ENCODE measurements at regions not wholly inside any gene's neighbourhood (a gene's known extent, or its start where the extent isn't known, plus 50 kb on each side); places are given as distances from the start of the nearest gene placed in this dataset.

DNA sequence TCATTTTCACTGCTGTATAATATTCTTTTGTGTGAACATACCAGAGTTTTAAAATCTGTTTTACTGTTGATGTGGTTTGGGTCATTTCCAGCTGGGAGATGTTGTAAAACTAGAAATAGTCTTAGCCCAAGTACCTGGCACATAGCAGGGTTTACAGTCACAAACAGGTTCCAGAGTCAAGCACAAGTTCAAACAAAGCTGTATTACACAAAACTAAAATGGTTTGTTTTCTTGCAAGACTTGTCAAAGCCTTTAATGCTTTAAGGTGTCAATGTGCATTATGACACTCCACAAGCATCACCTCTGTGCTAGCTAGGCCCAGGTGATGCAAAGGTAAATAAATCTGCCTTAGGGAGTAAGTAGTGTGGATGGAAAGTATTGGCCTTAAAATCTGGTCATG lies 379.1 kb downstream of the MN1 start:
- Mint-ChIP-seq H3K36me3 (ENCODE audit: low read depth) (peaks cover under 1% of the 10 kb centered on the region), H3K9me3 (peaks cover under 1% of the 10 kb centered on the region), H3K4me1 (peaks cover 13% of the 10 kb centered on the region), H3K27ac (ENCODE audit: unreplicated experiment) (no peak overlapping the region), H3K27me3 (ENCODE audit: low read depth) (no peaks in the 10 kb centered on the region), H3K4me3 (no peak overlapping the region)
- TF ChIP-seq, protein P1, sequence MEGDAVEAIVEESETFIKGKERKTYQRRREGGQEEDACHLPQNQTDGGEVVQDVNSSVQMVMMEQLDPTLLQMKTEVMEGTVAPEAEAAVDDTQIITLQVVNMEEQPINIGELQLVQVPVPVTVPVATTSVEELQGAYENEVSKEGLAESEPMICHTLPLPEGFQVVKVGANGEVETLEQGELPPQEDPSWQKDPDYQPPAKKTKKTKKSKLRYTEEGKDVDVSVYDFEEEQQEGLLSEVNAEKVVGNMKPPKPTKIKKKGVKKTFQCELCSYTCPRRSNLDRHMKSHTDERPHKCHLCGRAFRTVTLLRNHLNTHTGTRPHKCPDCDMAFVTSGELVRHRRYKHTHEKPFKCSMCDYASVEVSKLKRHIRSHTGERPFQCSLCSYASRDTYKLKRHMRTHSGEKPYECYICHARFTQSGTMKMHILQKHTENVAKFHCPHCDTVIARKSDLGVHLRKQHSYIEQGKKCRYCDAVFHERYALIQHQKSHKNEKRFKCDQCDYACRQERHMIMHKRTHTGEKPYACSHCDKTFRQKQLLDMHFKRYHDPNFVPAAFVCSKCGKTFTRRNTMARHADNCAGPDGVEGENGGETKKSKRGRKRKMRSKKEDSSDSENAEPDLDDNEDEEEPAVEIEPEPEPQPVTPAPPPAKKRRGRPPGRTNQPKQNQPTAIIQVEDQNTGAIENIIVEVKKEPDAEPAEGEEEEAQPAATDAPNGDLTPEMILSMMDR (conservative IDR thresholded peaks at IDR 0.05) = no peak
- no peak for DNase-seq (ENCODE audit: low read depth, low spot score)

DNA sequence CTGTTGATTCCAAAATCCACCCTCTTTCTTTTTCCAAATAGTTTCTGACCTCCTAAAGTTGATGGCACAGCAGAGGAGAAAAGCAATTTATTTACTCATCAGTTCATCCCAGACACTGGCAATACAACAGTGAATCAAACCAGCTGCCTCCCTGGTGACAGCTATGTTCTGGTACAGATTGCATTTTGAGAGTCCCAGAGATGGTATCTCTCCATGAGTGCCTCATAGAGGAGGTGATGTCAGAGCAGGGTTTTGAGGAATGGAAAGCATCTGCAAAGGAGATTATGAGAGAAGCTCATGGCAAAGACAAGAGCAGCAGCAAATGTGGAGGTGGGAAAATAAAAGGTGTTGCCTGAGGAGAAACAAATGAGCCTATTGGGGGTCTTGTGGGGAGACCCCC lies 377.2 kb downstream of the MN1 start:
- Mint-ChIP-seq H3K4me1 (peaks cover 10% of the 10 kb centered on the region), H3K9me3 (peaks cover 4% of the 10 kb centered on the region), H3K27me3 (ENCODE audit: low read depth) (no peaks in the 10 kb centered on the region), H3K36me3 (ENCODE audit: low read depth) (peaks cover 6% of the 10 kb centered on the region), H3K4me3 (no peak overlapping the region), H3K27ac (ENCODE audit: unreplicated experiment) (no peak overlapping the region)
- TF ChIP-seq, protein P1 (conservative IDR thresholded peaks at IDR 0.05) = no peak
- DNase-seq (ENCODE audit: low read depth, low spot score) = no peak

DNA sequence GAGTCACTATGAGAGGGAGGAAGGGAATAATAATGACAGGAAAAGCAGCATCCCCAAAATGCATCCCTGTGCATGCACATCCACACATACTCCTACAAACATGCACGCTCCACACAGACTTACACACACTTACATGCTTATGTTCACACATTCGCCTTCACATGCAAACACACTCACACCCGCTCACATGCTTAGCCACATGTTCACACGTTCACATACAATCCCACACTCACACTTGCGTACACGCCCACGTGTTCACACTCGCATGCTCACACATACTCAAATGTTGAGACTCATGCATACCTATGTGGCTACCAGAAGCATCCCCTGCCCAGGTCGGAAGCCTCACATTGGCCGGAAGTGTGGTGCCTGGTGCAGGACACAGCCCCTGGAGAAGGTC lies 372.1 kb downstream of the MN1 start:
- DNase-seq (ENCODE audit: low read depth, low spot score) = no peak
- TF ChIP-seq, protein P1 (conservative IDR thresholded peaks at IDR 0.05) = no peak
- H3K9me3 Mint-ChIP-seq = peaks cover 4% of the 10 kb centered on the region
- H3K27ac Mint-ChIP-seq (ENCODE audit: unreplicated experiment) = no peak overlapping the region
- peaks cover 32% of the 10 kb centered on the region for H3K4me1 Mint-ChIP-seq
- peaks cover 6% of the 10 kb centered on the region for H3K36me3 Mint-ChIP-seq (ENCODE audit: low read depth)
- H3K4me3 Mint-ChIP-seq = no peak overlapping the region
- no peaks in the 10 kb centered on the region for H3K27me3 Mint-ChIP-seq (ENCODE audit: low read depth)

DNA sequence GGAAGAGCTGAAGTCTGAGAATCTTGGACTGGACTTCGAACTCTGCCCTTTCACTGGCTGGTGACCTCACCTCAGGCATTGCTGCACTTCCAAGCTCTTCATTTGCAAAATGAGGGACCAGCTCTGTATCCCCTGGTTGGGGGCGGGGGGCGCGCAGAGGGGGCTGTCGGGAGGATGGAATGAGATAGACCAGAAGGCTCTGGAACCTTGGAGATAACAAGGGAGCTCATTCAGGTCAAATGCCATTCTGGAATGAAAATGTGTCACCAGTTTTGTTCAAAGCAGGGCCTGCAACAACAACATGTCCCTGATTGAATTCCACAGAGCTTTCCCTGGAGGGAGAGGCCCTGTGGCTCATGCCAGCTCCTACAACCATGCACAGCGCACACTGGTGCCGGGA lies 370.5 kb downstream of the MN1 start:
- Mint-ChIP-seq H3K4me1 (peaks cover 47% of the 10 kb centered on the region), H3K4me3 (no peak overlapping the region), H3K9me3 (peaks cover 4% of the 10 kb centered on the region), H3K27ac (ENCODE audit: unreplicated experiment) (no peak overlapping the region), H3K36me3 (ENCODE audit: low read depth) (peaks cover 6% of the 10 kb centered on the region), H3K27me3 (ENCODE audit: low read depth) (no peaks in the 10 kb centered on the region)
- no peak for DNase-seq (ENCODE audit: low read depth, low spot score)
- TF ChIP-seq, protein P1 (conservative IDR thresholded peaks at IDR 0.05) = no peak

DNA sequence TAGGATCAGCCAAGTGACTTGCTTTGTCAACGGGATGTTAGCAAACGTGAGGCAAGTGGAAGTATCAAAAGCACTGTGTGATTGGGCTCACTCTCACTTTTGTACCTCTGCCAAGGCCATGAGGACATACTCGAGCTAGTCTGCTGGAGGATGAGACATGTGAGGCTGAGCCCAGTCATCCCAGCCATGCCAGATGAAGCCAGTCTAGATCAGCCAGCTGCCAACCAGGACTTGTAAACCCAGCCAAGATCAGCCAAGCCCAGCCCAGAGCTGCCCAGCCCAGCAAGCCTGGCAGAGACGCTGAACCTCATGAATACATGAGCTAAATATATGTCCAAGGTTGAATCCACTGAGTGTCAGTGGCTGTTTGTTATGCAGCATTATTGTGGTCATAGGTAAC lies 369.7 kb downstream of the MN1 start:
- peaks cover 55% of the 10 kb centered on the region for H3K4me1 Mint-ChIP-seq
- TF ChIP-seq, protein P1 (conservative IDR thresholded peaks at IDR 0.05) = no peak
- peaks cover 6% of the 10 kb centered on the region for H3K36me3 Mint-ChIP-seq (ENCODE audit: low read depth)
- no peak overlapping the region for H3K4me3 Mint-ChIP-seq
- H3K9me3 Mint-ChIP-seq = peaks cover 4% of the 10 kb centered on the region
- no peaks in the 10 kb centered on the region for H3K27me3 Mint-ChIP-seq (ENCODE audit: low read depth)
- no peak for DNase-seq (ENCODE audit: low read depth, low spot score)
- H3K27ac Mint-ChIP-seq (ENCODE audit: unreplicated experiment) = peak overlapping the region; percentile 27

DNA sequence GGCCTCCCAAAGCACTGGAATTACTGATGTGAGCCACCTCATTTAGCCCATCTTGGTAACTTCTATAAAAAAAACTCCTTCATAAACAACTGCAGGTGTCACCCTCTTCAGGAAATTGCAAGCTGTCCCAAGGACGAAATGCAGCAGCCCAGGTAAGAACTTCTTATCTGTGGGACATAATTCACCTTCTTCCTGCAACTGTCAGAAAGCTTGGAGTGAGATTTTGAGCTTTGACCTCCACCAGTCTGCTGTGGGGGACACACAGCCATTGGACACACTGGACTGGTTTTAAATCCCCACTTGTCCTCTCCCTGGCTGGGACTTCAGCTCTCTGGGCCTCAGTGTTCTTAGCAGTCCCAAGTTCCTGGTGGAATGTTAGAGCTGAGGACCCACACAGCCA lies 368.5 kb downstream of the MN1 start:
- TF ChIP-seq, protein P1 (conservative IDR thresholded peaks at IDR 0.05) = no peak
- peaks cover 56% of the 10 kb centered on the region for H3K4me1 Mint-ChIP-seq

More for the DNA sequence above, 368.5 kb downstream of the MN1 start:
- no peaks in the 10 kb centered on the region for H3K9me3 Mint-ChIP-seq
- peaks cover 3% of the 10 kb centered on the region for H3K36me3 Mint-ChIP-seq (ENCODE audit: low read depth)
- DNase-seq (ENCODE audit: low read depth, low spot score) = no peak
- no peak overlapping the region for H3K4me3 Mint-ChIP-seq
- H3K27ac Mint-ChIP-seq (ENCODE audit: unreplicated experiment) = no peak overlapping the region
- H3K27me3 Mint-ChIP-seq (ENCODE audit: low read depth) = no peaks in the 10 kb centered on the region
